Esophagus squamous epithelium (tissue), 5 donors: ENCODE measurements at regions not wholly inside any gene's neighbourhood (a gene's known extent, or its start where the extent isn't known, plus 50 kb on each side); places are given as distances from the start of the nearest gene placed in this dataset.
"Not testable (repeated sequence)": the region's sequence is repeated elsewhere in the genome, so short reads cannot be mapped to it uniquely, and the experiment has no call there.

Experiments used
- DNase-seq: peaks from one replicate; lab custom pipeline; 2025; lab: John Stamatoyannopoulos, UW
- H3K27ac ChIP-seq, 4 donors: fragments of 200-600 bp; sonication (generic); one replicate each; pipeline ENCODE4 v1.5.1; 2016 to 2019; ENCODE audit warnings: mild to moderate bottlenecking in 1 of 4
- H3K27me3 ChIP-seq, 4 donors: fragments of 200-600 bp; sonication (generic); 1 replicate in 3 of 4; 2 replicates in 1 of 4; pipeline versions ENCODE4 v1.5.1 to v1.6.0; 2017 to 2021; ENCODE audit warnings: antibody characterized with exemption in 1 of 4
- H3K36me3 ChIP-seq, 3 donors: fragments of 200-600 bp; sonication (generic); one replicate each; pipeline ENCODE4 v1.5.1; 2016 to 2019
- H3K4me1 ChIP-seq, 3 donors: fragments of 200-600 bp; sonication (generic); one replicate each; pipeline ENCODE4 v1.5.1; 2017 to 2019
- H3K4me3 ChIP-seq, 4 donors: fragments of 200-600 bp; sonication (generic); 1 replicate in 3 of 4; 2 replicates in 1 of 4; pipeline ENCODE4 v1.5.1; 2016 to 2019; ENCODE audit warnings: mild to moderate bottlenecking in 2 of 4, moderate library complexity in 1 of 4
- H3K9me3 ChIP-seq, 3 donors: fragments of 200-600 bp; sonication (generic); one replicate each; pipeline ENCODE4 v1.5.1; 2016 to 2019
- CTCF ChIP-seq, 6 experiments: fragments of 450-650 bp in 4 of 6; fragments of 200-600 bp in 2 of 6; sonication (generic) in 2 of 6; IDR thresholded peaks; one replicate each; pipeline ENCODE4 v1.5.1; 2016 to 2019; ENCODE audit warnings: antibody characterized with exemption in 6 of 6, mild to moderate bottlenecking in 4 of 6, moderate library complexity in 4 of 6
- POLR2A ChIP-seq, 4 donors: fragments of 450-650 bp; IDR thresholded peaks; one replicate each; pipeline ENCODE4 v1.6.1; 2017; ENCODE audit warnings: antibody characterized with exemption in 4 of 4, mild to moderate bottlenecking in 4 of 4, moderate library complexity in 3 of 4
- WGBS, 2 donors: methylation state at CpG; one replicate each; pipeline ENCODE4 v1.1.5; 2018; 5-methylcytosine and 5-hydroxymethylcytosine counted together
- intact Hi-C: fragments of 100-400 bp; cut with DNase I; formaldehyde crosslinking; loops from one replicate; pipeline ENCODE4 v1.15.0; 2022
- donor health status: DM: yes; HTN: yes; CAD: no.

GRCh38 chr2:210762604-210763588, 206.5 kb downstream of the CPS1 start:
- Histone ChIP-seq H3K9me3 (no peaks in the 10 kb centered on the region), H3K36me3 (no peaks in the 10 kb centered on the region), H3K27me3 (no peaks in the 10 kb centered on the region), H3K4me1 (no peaks in the 10 kb centered on the region), H3K4me3 (no peak overlapping the region), H3K27ac (no peak overlapping the region)
- WGBS, 2 donors: 74 to 79% methylated on average over 7 to 8 of the region's 9 CpGs
- TF ChIP-seq POLR2A (IDR thresholded peaks at IDR 0.05) (no peak), CTCF (IDR thresholded peaks at IDR 0.05) (no peak)
- intact Hi-C loops: no loop called here
- no peak for DNase-seq

GRCh38 chr2:210768329-210768910, 212.0 kb downstream of the CPS1 start:
- Histone ChIP-seq H3K36me3 (no peaks in the 10 kb centered on the region), H3K4me1 (no peaks in the 10 kb centered on the region), H3K27me3 (no peaks in the 10 kb centered on the region), H3K27ac (no peak overlapping the region), H3K4me3 (no peak overlapping the region), H3K9me3 (peaks cover 0 to 12% (median 0%) of the 10 kb centered on the region in 3 donors)
- intact Hi-C loops: no loop called here
- 73 to 86% methylated on average over 3 of the region's 5 CpGs for WGBS, 2 donors
- TF ChIP-seq POLR2A (IDR thresholded peaks at IDR 0.05): no peak
- TF ChIP-seq CTCF (IDR thresholded peaks at IDR 0.05): no peak
- DNase-seq: no peak

- Histone ChIP-seq H3K9me3 (no peaks in the 10 kb centered on the region), H3K4me1 (no peaks in the 10 kb centered on the region), H3K27ac (no peak overlapping the region), H3K36me3 (no peaks in the 10 kb centered on the region), H3K27me3 (no peaks in the 10 kb centered on the region), H3K4me3 (no peak overlapping the region)
- TF ChIP-seq CTCF (IDR thresholded peaks at IDR 0.05) (no peak), POLR2A (IDR thresholded peaks at IDR 0.05) (no peak)
- intact Hi-C loops: no loop called here
- no peak for DNase-seq
These were observed 220.4 kb downstream of the CPS1 start for GRCh38 chr2:210776756-210777155.

GRCh38 chr2:210782222-210782621, 225.8 kb downstream of the CPS1 start:
- no peak overlapping the region for H3K27ac ChIP-seq
- no peaks in the 10 kb centered on the region for H3K9me3 ChIP-seq
- no peaks in the 10 kb centered on the region for H3K27me3 ChIP-seq
- WGBS, 2 donors: 60 to 78% methylated on average over 3 of the region's 3 CpGs
- no peaks in the 10 kb centered on the region for H3K4me1 ChIP-seq
- DNase-seq: no peak
- intact Hi-C loops: no loop called here
- no peaks in the 10 kb centered on the region for H3K36me3 ChIP-seq
- TF ChIP-seq CTCF (IDR thresholded peaks at IDR 0.05): no peak
- TF ChIP-seq POLR2A (IDR thresholded peaks at IDR 0.05): no peak
- no peak overlapping the region for H3K4me3 ChIP-seq

GRCh38 chr2:210787831-210788230, 231.4 kb downstream of the CPS1 start:
- H3K36me3 ChIP-seq, H3K4me1 ChIP-seq, DNase-seq, H3K27me3 ChIP-seq, H3K4me3 ChIP-seq, H3K27ac ChIP-seq, H3K9me3 ChIP-seq, intact Hi-C loops: not testable (repeated sequence)
- 83 to 89% methylated on average over 3 to 4 of the region's 4 CpGs for WGBS, 2 donors
